Smooth muscle cell (in vitro differentiated cells): ENCODE measurements at regions not wholly inside any gene's neighbourhood (a gene's known extent, or its start where the extent isn't known, plus 50 kb on each side); places are given as distances from the start of the nearest gene placed in this dataset.

Experiments
- DNase-seq: peaks from one replicate; lab custom pipeline; 2025; ENCODE audit not compliant: unreplicated experiment; lab: John Stamatoyannopoulos, UW
- H2AFZ ChIP-seq: fragments of 200-600 bp; sonication (generic); 2 replicates; pipeline ENCODE4 v1.6.0; 2016; ENCODE audit warnings: antibody characterized with exemption, low read depth, mild to moderate bottlenecking
- H3F3A ChIP-seq: fragments of 200-600 bp; sonication (generic); 2 replicates; pipeline ENCODE4 v1.6.0; 2017; ENCODE audit warnings: antibody characterized with exemption, low read depth
- H3K27ac ChIP-seq: fragments of 200-600 bp; sonication (generic); 2 replicates; pipeline ENCODE4 v1.5.1; 2016; ENCODE audit warnings: low read depth, mild to moderate bottlenecking
- H3K27me3 ChIP-seq: fragments of 200-600 bp; sonication (generic); 2 replicates; pipeline ENCODE4 v1.6.1; 2016; ENCODE audit warnings: low read depth, mild to moderate bottlenecking
- H3K36me3 ChIP-seq: fragments of 200-600 bp; sonication (generic); 2 replicates; pipeline ENCODE4 v1.5.1; 2016; ENCODE audit warnings: low read depth
- H3K4me1 ChIP-seq: fragments of 200-600 bp; sonication (generic); 2 replicates; pipeline ENCODE4 v1.5.1; 2016; ENCODE audit warnings: low read depth
- H3K4me2 ChIP-seq: fragments of 200-600 bp; sonication (generic); 2 replicates; pipeline ENCODE4 v1.6.0; 2016; ENCODE audit warnings: mild to moderate bottlenecking
- H3K4me3 ChIP-seq: fragments of 200-600 bp; sonication (generic); 2 replicates; pipeline ENCODE4 v1.5.1; 2016; ENCODE audit warnings: mild to moderate bottlenecking
- H3K79me2 ChIP-seq: fragments of 200-600 bp; sonication (generic); 2 replicates; pipeline ENCODE4 v1.6.0; 2016; ENCODE audit warnings: low read depth, mild to moderate bottlenecking
- H3K9ac ChIP-seq: fragments of 200-600 bp; sonication (generic); 2 replicates; pipeline ENCODE4 v1.6.0; 2016; ENCODE audit warnings: low read depth
- H3K9me3 ChIP-seq: fragments of 200-600 bp; sonication (generic); replicated peaks from 2 replicates; pipeline ENCODE4 v1.5.1; 2016; ENCODE audit warnings: low read depth
- H4K20me1 ChIP-seq: fragments of 200-600 bp; sonication (generic); 2 replicates; pipeline ENCODE4 v1.6.0; 2016; ENCODE audit warnings: low read depth
- CTCF ChIP-seq: fragments of 200-600 bp; sonication (generic); IDR thresholded peaks from 2 replicates; pipeline ENCODE4 v1.5.1; 2017; ENCODE audit warnings: borderline replicate concordance, mild to moderate bottlenecking, antibody characterized with exemption; ENCODE audit not compliant: insufficient read depth, poor library complexity, severe bottlenecking
- WGBS: methylation state at CpG from one replicate; pipeline ENCODE4 v1.1.7; 2016; ENCODE audit warnings: low lambda C conversion rate; 5-methylcytosine and 5-hydroxymethylcytosine counted together

GRCh38 chr12:84502180-84502860 is 410.3 kb downstream of the SLC6A15 start:
- Histone ChIP-seq H3K4me2 (no peak overlapping the region), H3K79me2 (no peaks in the 10 kb centered on the region), H3K27ac (no peak overlapping the region), H3K36me3 (no peaks in the 10 kb centered on the region), H3K4me1 (no peaks in the 10 kb centered on the region), H3K27me3 (no peaks in the 10 kb centered on the region), H3K4me3 (no peak overlapping the region), H3K9ac (no peak overlapping the region), H3F3A (no peaks in the 10 kb centered on the region), H3K9me3 (no peaks in the 10 kb centered on the region), H4K20me1 (no peaks in the 10 kb centered on the region), H2AFZ (no peak overlapping the region)
- no peak for TF ChIP-seq CTCF
- no peak for DNase-seq
- 93% methylated on average over 2 of the region's 2 CpGs for WGBS

- no peaks in the 10 kb centered on the region for H3F3A ChIP-seq
- H3K79me2 ChIP-seq, result no peaks in the 10 kb centered on the region
- H3K36me3 ChIP-seq, result no peaks in the 10 kb centered on the region
Measured at GRCh38 chr12:84497819-84498218, 414.8 kb downstream of the SLC6A15 start.

GRCh38 chr12:84495711-84496110 is 416.9 kb downstream of the SLC6A15 start:
- 94% methylated on average over 2 of the region's 2 CpGs for WGBS
- Histone ChIP-seq H3K79me2 (no peaks in the 10 kb centered on the region), H3K9ac (no peak overlapping the region), H3K27me3 (no peaks in the 10 kb centered on the region), H3F3A (no peaks in the 10 kb centered on the region), H4K20me1 (no peaks in the 10 kb centered on the region), H3K36me3 (no peaks in the 10 kb centered on the region), H3K9me3 (no peaks in the 10 kb centered on the region), H3K4me1 (no peaks in the 10 kb centered on the region), H2AFZ (no peak overlapping the region), H3K27ac (no peak overlapping the region), H3K4me2 (no peak overlapping the region), H3K4me3 (no peak overlapping the region)
- DNase-seq, result no peak
- TF ChIP-seq CTCF, result no peak

More at GRCh38 chr12:84497819-84498218, 414.8 kb downstream of the SLC6A15 start:
- H3K9me3 ChIP-seq, result no peaks in the 10 kb centered on the region
- H2AFZ ChIP-seq, result no peak overlapping the region
- H3K4me2 ChIP-seq, result no peak overlapping the region
- no peak for TF ChIP-seq CTCF
- H3K4me3 ChIP-seq, result no peak overlapping the region
- no peaks in the 10 kb centered on the region for H3K4me1 ChIP-seq
- DNase-seq, result no peak
- no peaks in the 10 kb centered on the region for H4K20me1 ChIP-seq
- H3K27ac ChIP-seq, result no peak overlapping the region
- whole genome bisulfite sequencing, result 73% methylated on average over 1 of the region's 1 CpG
- no peak overlapping the region for H3K9ac ChIP-seq
- H3K27me3 ChIP-seq, result no peaks in the 10 kb centered on the region

- Histone ChIP-seq H3K79me2 (no peaks in the 10 kb centered on the region), H3K27ac (no peak overlapping the region), H3K4me1 (no peaks in the 10 kb centered on the region), H2AFZ (no peak overlapping the region), H3K9me3 (no peaks in the 10 kb centered on the region), H3K9ac (no peak overlapping the region), H3K4me3 (no peak overlapping the region), H3K4me2 (no peak overlapping the region), H3K36me3 (no peaks in the 10 kb centered on the region), H3F3A (no peaks in the 10 kb centered on the region), H3K27me3 (no peaks in the 10 kb centered on the region), H4K20me1 (no peaks in the 10 kb centered on the region)
- WGBS, result 90% methylated on average over 3 of the region's 3 CpGs
- no peak for DNase-seq
- TF ChIP-seq CTCF, result no peak
Measured at GRCh38 chr12:84492351-84492883, 420.2 kb downstream of the SLC6A15 start.
